ENCODE measurements at regions not wholly inside any gene's neighbourhood (a gene's known extent, or its start where the extent isn't known, plus 50 kb on each side); places are given as distances from the start of the nearest gene placed in this dataset.

GRCh38 chr13:76160961-76161925, 525.1 kb downstream of the LMO7 start:
- DNase-seq = peak; percentile 72

- DNase-seq = no peak
Observed at GRCh38 chr13:76160506-76160905, 524.4 kb downstream of the LMO7 start.

- no peak for DNase-seq
Observed at GRCh38 chr13:76157926-76158325, 521.8 kb downstream of the LMO7 start.

- DNase-seq = no peak
Observed at GRCh38 chr13:76153239-76153638, 517.1 kb downstream of the LMO7 start.

GRCh38 chr13:76148926-76149325, 512.8 kb downstream of the LMO7 start:
- DNase-seq = no peak

- no peak for DNase-seq
Observed at GRCh38 chr13:76148374-76148773, 512.2 kb downstream of the LMO7 start.

- no peak for DNase-seq
Observed at GRCh38 chr13:76132532-76132931, 496.4 kb downstream of the LMO7 start.

GRCh38 chr13:76131551-76131950, 495.4 kb downstream of the LMO7 start:
- DNase-seq = peak; percentile 46

- peak; percentile 50 for DNase-seq
Observed at GRCh38 chr13:76129305-76130000, 493.3 kb downstream of the LMO7 start.

GRCh38 chr13:76127922-76128321, 491.8 kb downstream of the LMO7 start:
- no peak for DNase-seq

- DNase-seq = no peak
Observed at GRCh38 chr13:76123548-76123947, 487.4 kb downstream of the LMO7 start.

GRCh38 chr13:76116751-76117360, 480.7 kb downstream of the LMO7 start:
- no peak for DNase-seq

GRCh38 chr13:76106763-76107162, 470.6 kb downstream of the LMO7 start:
- no peak for DNase-seq

- DNase-seq = no peak
Observed at GRCh38 chr13:76094645-76095044, 458.5 kb downstream of the LMO7 start.

- DNase-seq = no peak
Observed at GRCh38 chr13:76091076-76091475, 454.9 kb downstream of the LMO7 start.

GRCh38 chr13:76086729-76087128, 450.6 kb downstream of the LMO7 start:
- DNase-seq = no peak

GRCh38 chr13:76067850-76068249, 431.7 kb downstream of the LMO7 start:
- DNase-seq = no peak

GRCh38 chr13:76053181-76053580, 417.1 kb downstream of the LMO7 start:
- DNase-seq = no peak

- no peak for DNase-seq
Observed at GRCh38 chr13:76049376-76049746, 413.2 kb downstream of the LMO7 start.

GRCh38 chr13:76048675-76049375, 412.7 kb downstream of the LMO7 start:
- no peak for DNase-seq

- no peak for DNase-seq
Observed at GRCh38 chr13:76048131-76048530, 412.0 kb downstream of the LMO7 start.

GRCh38 chr13:76043874-76044273, 407.7 kb downstream of the LMO7 start:
- no peak for DNase-seq
